ENCODE measurements at regions not wholly inside any gene's neighbourhood (a gene's known extent, or its start where the extent isn't known, plus 50 kb on each side); places are given as distances from the start of the nearest gene placed in this dataset.

DNA sequence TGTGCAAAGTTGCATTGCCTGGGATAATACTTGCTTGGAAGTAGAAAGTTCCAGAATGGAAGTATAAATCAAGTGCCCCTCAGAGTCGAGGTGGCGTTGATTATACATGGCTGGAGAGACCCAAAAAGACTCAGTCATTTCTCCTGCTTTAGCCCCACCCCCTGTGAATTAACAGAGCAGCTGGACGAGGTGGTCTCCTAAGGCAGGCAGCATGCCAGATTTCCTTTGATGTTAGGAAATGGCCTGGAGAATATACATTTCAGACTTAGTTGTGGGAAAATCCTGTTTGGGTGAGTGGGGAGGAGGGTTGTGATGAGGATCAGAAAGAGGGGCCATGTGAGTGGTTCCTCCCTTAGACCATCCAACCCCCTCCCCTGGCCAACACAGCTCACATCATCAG is 406.1 kb upstream of the TMPO start:
- no peak for DNase-seq (ENCODE audit: low read depth, low spot score)
- no peak overlapping the region for H3K27ac ChIP-seq

GRCh38 chr12:98110536-98110935 is 404.9 kb upstream of the TMPO start:
- no peak for DNase-seq (ENCODE audit: low read depth, low spot score)
- no peak overlapping the region for H3K27ac ChIP-seq

DNA sequence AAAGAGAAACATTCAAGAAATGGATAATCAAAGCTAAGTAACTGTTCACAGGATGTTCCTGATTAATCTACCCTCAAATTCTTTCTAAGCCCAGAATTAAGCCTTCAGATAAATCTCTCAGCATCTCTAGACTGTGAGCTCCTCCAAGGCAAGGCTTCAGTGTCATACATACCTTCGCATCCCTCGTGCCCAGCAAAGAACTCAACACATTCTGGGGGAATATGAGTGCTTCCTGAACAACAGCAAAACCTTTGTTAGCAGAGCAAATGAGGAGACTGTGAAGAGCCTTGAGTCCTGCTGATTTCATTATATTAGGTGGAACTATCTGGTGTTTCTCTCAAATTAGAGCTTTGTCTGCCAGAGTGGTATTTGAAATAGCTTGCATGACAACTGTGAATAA is 401.8 kb upstream of the TMPO start:
- DNase-seq (ENCODE audit: low read depth, low spot score), result no peak
- H3K27ac ChIP-seq, result no peak overlapping the region

GRCh38 chr12:98121963-98122362 is 393.4 kb upstream of the TMPO start:
- no peak for DNase-seq (ENCODE audit: low read depth, low spot score)
- no peak overlapping the region for H3K27ac ChIP-seq

DNA sequence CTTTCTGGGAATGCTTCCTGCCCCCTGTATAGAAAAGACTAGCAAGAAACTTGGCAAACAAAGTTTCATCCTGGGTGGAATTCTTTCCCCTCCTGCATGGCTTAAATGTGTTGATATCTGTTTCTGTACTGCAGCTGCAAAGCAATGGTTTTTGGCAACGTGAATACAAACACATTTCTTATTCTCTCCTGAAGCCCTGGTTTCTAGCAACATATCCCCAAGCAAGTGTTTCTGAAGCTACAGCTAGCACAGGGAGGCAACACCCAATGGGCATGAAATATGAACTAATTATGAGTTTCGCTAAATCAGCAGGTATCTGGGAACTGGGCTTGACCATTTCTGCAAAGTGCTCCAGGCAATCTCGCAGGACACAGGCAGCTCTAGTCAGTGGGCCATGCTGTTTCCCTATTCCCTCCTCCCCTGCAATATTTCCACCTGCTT is 392.3 kb upstream of the TMPO start:
- no peak for DNase-seq (ENCODE audit: low read depth, low spot score)
- H3K27ac ChIP-seq, result no peak overlapping the region

GRCh38 chr12:98126637-98127335 is 388.6 kb upstream of the TMPO start:
- DNase-seq (ENCODE audit: low read depth, low spot score), result no peak
- no peak overlapping the region for H3K27ac ChIP-seq

DNA sequence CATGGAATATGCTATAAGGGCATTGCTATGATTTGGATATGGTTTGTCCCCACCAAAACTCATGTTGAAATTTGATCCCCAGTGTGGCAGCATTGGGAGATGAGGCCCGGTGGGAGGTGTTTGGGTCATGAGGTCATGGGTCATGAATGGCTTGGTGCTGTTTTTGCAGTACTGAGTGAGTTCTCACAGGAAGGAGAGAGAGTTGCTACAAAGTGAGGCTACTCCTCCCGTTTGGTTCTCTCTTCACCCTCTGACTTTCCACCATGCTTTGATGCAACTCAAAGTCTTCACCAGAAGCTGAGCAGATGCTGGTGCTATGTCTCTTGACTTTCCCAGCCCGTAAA is 388.1 kb upstream of the TMPO start:
- no peak overlapping the region for H3K27ac ChIP-seq
- DNase-seq (ENCODE audit: low read depth, low spot score), result no peak

GRCh38 chr12:98127854-98128253 is 387.5 kb upstream of the TMPO start:
- H3K27ac ChIP-seq, result no peak overlapping the region

DNA sequence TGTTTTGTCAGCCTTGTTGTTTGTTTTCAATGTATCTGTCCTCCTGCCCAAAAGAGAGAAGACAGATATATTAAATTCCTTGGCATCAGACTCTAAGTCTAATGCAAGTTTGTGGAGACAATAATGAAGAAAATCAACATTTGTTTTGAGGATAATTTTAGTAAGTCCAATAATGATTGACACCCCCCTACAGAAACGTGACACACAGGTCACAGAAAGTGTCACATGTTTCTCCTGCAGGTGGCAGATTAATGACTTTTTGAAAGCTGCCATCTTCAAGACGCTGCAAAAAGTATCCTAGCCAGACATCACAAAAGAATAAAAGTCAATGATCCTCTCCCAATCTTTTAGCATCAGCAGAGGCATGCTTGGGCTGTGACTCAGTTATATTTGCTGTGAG is 378.8 kb upstream of the TMPO start:
- DNase-seq (ENCODE audit: low read depth, low spot score), result no peak
- no peak overlapping the region for H3K27ac ChIP-seq

More at GRCh38 chr12:98127854-98128253, 387.5 kb upstream of the TMPO start:
- no peak for DNase-seq (ENCODE audit: low read depth, low spot score)

GRCh38 chr12:98137278-98137677 is 378.1 kb upstream of the TMPO start:
- no peak for DNase-seq (ENCODE audit: low read depth, low spot score)
- no peak overlapping the region for H3K27ac ChIP-seq

DNA sequence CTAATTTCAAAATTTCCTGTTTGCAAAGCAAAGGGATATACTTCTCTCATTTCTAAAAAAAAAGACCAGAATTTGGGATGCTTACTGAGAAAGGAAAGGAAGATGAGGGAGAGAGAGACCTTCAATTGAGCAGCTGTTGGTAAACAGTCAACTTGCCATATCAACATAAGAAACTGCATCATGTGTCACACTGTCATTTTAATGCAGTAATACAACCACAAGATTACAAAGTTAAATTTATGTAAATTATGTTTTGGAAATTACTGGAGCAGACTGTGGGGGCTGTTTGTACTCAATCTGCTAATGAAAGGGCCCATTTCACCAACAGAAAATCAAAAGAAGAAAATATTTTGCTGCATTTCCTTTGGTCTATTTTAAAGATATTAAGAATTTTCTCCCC is 370.4 kb upstream of the TMPO start:
- no peak overlapping the region for H3K27ac ChIP-seq
- DNase-seq (ENCODE audit: low read depth, low spot score), result no peak

- DNase-seq (ENCODE audit: low read depth, low spot score), result no peak
- H3K27ac ChIP-seq, result no peak overlapping the region
These were observed 369.3 kb upstream of the TMPO start for GRCh38 chr12:98146043-98146442.

DNA sequence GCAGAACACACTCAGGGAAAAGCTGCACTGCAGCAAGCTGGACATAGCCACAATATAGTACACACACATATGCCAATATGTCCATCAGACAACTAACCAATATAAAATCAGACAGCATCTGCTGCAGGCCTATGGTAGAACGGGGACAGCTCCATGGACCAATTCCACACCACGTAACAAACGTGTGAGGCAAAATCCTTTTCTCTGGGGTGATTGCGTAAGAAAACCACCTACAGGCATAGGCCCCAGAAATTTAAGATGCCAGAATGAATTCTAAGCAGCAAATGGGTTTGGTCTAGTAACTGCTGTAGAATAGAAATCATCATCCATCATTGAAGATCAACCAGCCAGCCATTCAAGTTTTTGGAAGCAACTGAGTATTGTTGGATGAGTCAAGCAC is 368.9 kb upstream of the TMPO start:
- no peak overlapping the region for H3K27ac ChIP-seq
- DNase-seq (ENCODE audit: low read depth, low spot score), result no peak

- no peak overlapping the region for H3K27ac ChIP-seq
- DNase-seq (ENCODE audit: low read depth, low spot score), result peak; percentile 5
These were observed 366.1 kb upstream of the TMPO start for GRCh38 chr12:98149270-98149669.

- no peak overlapping the region for H3K27ac ChIP-seq
- DNase-seq (ENCODE audit: low read depth, low spot score), result no peak
These were observed 365.6 kb upstream of the TMPO start for GRCh38 chr12:98149691-98150210.

- no peak overlapping the region for H3K27ac ChIP-seq
- no peak for DNase-seq (ENCODE audit: low read depth, low spot score)
These were observed 364.2 kb upstream of the TMPO start for GRCh38 chr12:98151105-98151590.

DNA sequence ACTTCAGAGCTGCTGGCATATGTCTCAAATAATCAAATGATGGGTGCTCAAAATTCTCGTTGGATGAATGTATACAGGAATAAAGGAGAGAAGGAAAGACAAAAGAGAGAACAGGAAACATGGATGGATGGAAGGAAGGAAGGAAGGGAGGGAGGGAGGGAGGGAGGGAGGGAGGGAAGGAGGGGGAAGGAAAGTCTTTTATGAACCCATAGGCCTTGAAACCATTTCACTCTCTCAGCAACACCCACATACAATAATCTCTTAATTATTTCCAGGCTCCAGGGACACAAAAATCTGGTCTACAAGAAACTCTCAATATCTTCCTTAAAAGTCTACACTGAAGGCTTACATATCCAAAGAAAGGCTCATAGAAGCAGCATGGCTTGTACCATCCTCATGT is 363.4 kb upstream of the TMPO start:
- DNase-seq (ENCODE audit: low read depth, low spot score), result no peak
- no peak overlapping the region for H3K27ac ChIP-seq

GRCh38 chr12:98154850-98155249 is 360.5 kb upstream of the TMPO start:
- H3K27ac ChIP-seq, result no peak overlapping the region
- no peak for DNase-seq (ENCODE audit: low read depth, low spot score)

DNA sequence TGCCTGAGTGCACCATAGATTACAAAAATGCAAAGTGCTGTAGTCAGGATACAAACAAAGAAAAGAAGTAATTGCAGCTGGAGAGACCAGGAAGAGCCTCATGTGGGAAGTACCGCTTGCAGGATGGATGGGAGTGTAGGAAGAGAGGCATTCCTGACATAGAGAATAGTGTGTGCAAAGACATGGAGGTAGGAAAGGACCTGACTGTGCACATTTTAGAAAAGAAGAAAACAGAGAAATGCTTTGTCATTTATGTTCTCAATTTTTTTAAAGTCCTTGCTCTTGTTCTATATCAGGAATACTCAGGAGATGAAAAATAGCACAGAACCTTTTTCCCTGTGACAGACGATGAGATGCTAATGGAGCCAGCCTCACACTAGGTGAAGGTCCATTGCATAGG is 358.7 kb upstream of the TMPO start:
- no peak for DNase-seq (ENCODE audit: low read depth, low spot score)
- no peak overlapping the region for H3K27ac ChIP-seq

DNA sequence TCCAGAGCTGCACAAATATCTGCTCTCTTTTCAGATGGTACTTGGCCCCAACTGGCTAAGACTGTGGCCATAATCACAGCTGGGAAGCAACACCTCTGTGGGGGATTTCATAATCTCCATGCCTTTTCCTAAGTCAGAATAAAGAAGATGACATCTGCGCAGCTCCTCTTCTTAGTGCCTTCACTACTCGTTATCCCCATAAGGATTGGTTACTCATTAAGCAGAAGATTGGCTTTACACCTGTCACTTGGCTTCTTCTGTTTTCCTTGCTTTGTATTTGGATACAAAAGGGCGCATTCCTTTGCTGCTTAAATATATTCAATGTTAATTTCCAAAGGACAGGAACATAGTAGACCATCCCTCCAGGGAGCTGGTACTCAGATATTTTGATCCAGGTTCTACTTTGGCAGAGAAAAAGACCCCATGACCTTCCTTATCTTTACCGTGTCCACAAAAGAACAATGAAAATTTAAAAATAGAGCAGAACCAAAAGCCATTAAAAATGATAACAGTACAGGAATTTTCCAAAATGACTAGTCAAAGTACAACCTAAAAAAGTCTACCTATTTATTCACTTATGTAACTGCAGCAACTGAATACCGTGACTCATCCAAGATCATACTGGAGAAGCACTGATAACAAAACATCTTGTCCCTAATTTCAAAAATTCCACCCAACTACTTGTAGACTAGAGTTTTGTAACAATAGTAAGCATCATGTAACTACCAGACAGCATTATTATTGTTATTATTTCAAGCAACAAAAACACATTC is 352.3 kb upstream of the TMPO start:
- DNase-seq (ENCODE audit: low read depth, low spot score), result no peak
- no peak overlapping the region for H3K27ac ChIP-seq

DNA sequence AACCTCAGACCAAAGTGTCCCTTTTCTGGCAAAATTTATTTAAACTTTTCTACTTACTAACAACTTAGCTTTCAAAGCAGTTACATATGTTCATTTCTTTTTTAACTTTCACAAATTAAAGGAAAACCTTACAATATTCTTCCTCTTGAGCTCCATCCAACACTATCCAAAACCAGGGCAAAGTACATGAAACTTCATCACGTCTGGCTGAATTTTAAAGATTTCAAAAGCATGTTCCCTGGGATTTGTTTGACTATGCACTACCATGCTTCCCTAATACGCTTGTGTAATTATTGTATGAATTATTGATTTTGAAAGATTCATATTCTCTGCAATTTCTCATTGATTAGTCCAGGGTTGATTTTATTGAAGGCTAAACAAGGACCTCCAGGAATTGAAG is 343.1 kb upstream of the TMPO start:
- H3K27ac ChIP-seq, result no peak overlapping the region
- no peak for DNase-seq (ENCODE audit: low read depth, low spot score)

GRCh38 chr12:98172801-98173200 is 342.6 kb upstream of the TMPO start:
- no peak overlapping the region for H3K27ac ChIP-seq
- DNase-seq (ENCODE audit: low read depth, low spot score), result no peak

All from epithelial cell of prostate (primary cell).